ENCODE measurements at regions not wholly inside any gene's neighbourhood (a gene's known extent, or its start where the extent isn't known, plus 50 kb on each side); places are given as distances from the start of the nearest gene placed in this dataset.

DNA sequence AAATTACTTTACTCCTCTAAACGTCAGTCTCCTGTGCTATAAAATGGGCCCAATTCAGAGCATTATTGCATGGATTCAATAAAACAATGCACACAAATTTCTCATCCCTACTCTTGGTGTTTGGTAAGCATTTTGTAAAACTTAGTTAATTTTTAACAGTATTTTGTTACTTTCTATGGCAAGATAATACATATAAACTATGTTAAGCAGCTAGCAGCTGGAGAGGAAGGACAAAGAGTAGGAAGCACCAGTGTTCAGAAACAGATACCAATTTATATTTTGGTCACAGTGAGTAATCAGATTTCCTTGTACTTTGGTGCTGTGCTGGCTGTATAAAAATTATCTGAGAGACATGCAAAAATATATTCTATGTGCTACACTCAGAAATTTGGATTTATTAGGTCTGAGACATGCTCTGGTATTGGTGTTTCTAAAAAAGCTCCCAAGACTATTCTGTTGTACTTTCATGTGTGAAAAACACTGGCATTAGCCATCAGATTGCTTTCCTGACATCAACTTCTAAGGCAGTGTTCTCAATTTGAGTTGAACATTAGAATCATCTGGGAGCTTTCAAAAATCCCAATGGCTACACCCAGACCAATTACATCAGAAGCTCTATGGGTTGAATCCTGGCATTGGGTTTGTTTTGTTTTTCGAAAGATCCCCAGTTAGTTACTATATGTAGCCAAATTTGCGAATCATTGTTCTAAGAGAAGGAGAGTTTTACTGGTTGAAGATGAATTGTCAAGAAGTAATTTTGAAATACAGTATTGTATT, 100.3 kb upstream of the C1orf87 start:
- DNase-seq (ENCODE audit: low read depth) = no peak

- DNase-seq (ENCODE audit: low read depth) = no peak
Measured at GRCh38 chr1:60173006-60173405, 99.4 kb upstream of the C1orf87 start.

GRCh38 chr1:60171801-60172200, 98.2 kb upstream of the C1orf87 start:
- DNase-seq (ENCODE audit: low read depth) = peak; percentile 94

GRCh38 chr1:60170709-60171108, 97.1 kb upstream of the C1orf87 start:
- DNase-seq (ENCODE audit: low read depth) = peak; percentile 53

DNA sequence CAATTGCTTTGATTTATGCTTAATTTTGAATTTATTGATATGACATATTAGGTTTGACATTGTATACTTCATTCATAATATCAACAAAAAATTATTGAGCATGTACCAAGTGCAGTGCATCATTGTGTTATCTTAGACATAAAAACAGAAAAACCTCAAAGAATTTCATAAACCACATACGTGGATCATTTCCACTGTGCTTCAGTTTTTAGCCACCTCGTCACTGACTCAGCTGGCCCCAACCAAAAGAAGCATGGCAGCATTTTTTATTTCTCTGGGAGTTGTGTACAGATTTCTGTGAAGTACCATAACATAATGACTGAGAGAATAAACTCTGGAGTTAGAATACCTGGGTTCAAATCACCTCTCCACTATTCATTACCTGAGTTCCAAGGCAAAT, 95.6 kb upstream of the C1orf87 start:
- peak; percentile 83 for DNase-seq (ENCODE audit: low read depth)

DNA sequence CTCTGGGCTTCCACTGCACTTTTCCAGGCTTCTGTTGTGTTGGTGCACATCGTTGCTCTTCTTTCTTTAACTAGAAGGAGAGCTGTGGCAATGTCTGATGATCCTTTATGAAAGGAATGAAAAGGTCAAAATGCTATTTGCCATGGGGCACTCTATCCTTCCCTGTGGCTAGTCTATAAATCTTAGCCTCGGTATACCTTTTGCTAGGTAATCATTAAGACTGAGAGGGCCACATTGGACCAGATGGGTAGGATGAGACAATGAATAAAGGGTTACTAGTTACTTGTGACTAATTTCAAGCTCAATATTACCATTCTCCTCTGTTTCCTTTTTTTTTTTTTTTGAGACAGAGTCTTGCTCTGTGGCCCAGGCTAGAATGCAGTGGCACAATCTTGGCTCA, 89.4 kb upstream of the C1orf87 start:
- DNase-seq (ENCODE audit: low read depth) = no peak

DNA sequence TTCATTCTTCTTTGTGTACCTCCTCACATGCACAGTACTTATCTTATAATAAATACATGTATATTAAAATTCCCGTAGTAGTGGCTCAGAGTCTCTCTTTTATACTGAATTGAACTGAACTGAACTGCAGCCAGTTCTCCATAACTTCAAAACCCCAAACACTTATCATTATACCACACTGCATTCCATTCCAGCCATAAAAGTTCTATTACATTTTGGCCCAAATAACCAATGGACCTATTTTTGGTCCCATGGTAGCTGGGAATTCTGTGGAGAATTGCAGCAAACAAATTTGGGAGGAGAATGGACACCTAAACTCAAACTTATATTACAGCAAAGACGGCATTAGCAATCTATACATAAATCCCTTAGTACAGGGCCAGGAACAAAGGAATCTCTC, 86.6 kb upstream of the C1orf87 start:
- DNase-seq (ENCODE audit: low read depth) = peak; percentile 40

DNA sequence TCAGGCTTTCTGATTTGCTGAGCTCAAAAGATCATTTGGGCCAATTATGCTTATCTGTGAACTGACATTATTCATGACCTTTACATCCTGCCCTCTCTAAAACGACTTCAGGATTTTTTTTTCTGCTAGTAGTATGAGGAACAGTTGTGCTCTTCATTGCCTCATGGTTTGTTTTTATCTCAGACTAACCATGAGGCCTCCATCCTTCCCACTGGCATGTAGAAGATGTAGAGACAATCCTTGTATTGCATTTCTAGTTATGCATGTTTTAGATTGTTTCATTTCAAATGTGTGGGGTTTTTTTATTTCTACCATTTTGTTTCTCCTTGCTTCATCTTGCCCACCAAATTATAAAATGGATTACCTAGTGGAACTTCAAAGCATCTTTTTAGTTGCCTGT, 82.8 kb upstream of the C1orf87 start:
- no peak for DNase-seq (ENCODE audit: low read depth)

DNA sequence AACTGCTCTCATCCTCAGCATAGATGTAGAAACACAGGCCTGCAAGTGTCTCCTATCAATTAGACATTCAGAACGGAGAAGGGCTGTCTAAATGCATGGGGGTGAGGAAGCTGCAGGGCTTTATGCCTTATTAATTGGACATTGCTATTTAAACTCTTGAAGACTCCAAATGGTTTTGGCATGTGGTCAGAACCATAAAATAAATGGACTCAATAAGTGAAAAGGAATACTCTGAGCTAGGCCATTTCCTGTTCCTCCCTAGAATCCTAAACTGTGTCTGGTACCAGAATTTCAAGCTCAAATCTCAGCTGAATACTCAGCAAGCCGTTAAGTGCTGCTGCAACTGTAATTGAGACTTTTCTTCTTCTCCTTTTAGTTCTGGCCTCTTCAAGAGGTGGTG, 80.4 kb upstream of the C1orf87 start:
- DNase-seq (ENCODE audit: low read depth) = no peak

- no peak for DNase-seq (ENCODE audit: low read depth)
Measured at GRCh38 chr1:60152891-60153290, 79.3 kb upstream of the C1orf87 start.

DNA sequence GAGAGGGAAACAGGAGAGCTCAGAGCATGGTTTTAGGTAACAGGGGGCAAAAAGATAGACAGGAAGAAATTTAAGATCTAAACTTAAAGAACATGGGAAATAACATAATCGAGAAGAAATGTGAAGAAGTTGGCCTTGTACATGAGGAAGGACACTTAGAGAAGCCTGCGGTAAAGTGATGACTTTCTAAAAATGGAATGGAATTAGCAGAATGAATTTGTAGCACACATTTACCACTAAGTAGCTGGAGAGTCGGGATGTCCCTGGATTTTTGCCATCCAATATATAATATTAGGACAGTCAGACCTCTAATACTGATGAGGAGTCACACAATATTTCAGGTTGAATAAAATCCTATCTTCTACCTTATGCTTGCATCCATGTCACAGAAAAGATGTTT, 77.7 kb upstream of the C1orf87 start:
- DNase-seq (ENCODE audit: low read depth) = no peak

- DNase-seq (ENCODE audit: low read depth) = no peak
Measured at GRCh38 chr1:60149251-60149650, 75.7 kb upstream of the C1orf87 start.

- DNase-seq (ENCODE audit: low read depth) = no peak
Measured at GRCh38 chr1:60146884-60147283, 73.3 kb upstream of the C1orf87 start.

DNA sequence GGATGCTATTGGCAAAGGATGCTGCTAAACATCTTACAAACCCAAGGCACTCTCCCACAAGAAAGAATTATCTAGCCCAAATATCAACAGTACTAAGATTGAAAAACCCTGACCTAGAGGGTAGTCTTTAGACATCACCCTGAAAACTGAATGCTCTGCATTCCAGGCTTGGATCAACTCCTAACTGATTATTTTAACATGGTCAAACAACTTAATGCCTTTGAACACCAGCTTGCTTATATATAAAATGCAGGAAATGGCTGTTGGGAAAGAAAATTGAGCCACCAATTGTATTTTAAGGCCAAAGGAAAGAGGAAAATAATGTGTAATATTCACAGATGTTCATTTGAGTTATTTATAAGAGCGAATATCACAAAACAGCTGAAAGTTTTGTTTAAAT, 72.2 kb upstream of the C1orf87 start:
- DNase-seq (ENCODE audit: low read depth) = no peak

DNA sequence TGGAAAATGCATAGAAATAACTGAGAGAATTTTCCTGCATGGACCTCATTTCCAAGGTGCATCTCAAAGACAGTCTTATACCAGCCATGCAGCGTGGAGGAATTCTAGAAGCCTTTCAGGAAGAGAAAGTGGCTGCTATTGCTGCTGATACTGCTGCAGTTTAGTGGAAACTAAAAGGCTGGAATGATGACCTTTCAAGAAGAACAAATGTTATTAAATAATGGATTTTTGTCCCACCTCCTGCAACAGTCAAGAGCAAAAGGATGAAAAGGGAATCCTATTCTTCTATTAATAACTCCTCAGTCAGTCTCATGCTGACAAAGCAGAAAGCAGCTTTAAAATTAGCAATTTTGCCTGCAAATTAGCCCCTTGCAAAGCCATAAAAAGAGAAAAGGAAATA, 68.2 kb upstream of the C1orf87 start:
- no peak for DNase-seq (ENCODE audit: low read depth)

- DNase-seq (ENCODE audit: low read depth) = no peak
Measured at GRCh38 chr1:60141276-60141675, 67.7 kb upstream of the C1orf87 start.

GRCh38 chr1:60137406-60137805, 63.8 kb upstream of the C1orf87 start:
- DNase-seq (ENCODE audit: low read depth) = no peak

- no peak for DNase-seq (ENCODE audit: low read depth)
Measured at GRCh38 chr1:60136395-60136794, 62.8 kb upstream of the C1orf87 start.

GRCh38 chr1:60134716-60135115, 61.1 kb upstream of the C1orf87 start:
- no peak for DNase-seq (ENCODE audit: low read depth)

- peak; percentile 85 for DNase-seq (ENCODE audit: low read depth)
Measured at GRCh38 chr1:60133848-60134247, 60.3 kb upstream of the C1orf87 start.

DNA sequence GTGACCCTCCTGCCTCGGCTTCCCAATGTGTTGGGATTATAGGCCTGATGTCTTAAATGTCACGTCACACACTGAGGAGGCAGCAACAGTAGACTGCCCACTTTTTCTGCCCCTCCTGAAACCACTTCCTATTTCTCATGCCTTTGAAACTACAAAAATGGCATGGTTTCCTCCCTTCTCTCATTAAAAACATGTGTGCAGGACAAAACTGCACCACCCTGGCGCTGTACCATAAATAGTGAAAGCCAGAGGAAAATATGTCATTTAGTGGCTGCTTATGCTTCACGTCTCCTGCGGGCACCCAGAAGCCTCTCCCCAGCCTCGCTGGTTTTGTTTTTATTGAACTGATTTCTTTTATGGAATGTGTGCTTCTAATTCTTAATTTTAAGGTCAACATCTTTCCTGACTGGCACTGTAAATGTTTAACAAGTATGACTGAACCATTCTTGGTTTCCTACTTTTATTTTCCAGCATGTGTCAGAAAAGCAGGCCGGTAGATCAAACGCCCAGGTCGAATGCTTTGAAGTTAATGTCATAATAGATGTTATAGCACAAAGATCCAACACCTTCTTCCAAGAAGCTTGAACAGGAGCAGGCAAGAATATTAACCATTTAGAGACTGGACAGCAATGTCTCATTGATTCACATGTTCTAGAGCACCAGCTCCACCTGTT, 59.6 kb upstream of the C1orf87 start:
- peak; percentile 76 for DNase-seq (ENCODE audit: low read depth)

DNA sequence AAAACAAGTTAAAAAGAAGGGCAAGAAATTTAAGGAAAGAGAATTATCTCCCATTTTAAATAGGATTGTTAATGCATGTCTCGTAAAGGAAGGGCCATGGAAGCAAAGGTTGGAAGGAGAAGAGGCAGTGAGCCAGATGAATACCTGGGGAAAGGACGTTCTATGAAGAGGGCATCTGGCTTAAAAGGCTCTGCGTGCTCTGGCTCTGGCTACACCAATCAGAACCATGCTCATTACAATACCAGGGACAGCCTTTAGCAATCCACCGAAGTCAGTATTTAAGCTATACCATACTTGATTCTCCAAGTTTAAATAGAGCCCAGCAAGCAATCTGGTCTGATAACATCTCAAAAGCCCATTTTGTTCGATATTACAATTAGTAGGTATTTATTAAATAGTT, 58.5 kb upstream of the C1orf87 start:
- DNase-seq (ENCODE audit: low read depth) = no peak

GRCh38 chr1:60130703-60131102, 57.1 kb upstream of the C1orf87 start:
- DNase-seq (ENCODE audit: low read depth) = peak; percentile 40

- DNase-seq (ENCODE audit: low read depth) = peak; percentile 59
Measured at GRCh38 chr1:60129911-60130310, 56.3 kb upstream of the C1orf87 start.
